GM12878 (cell line): ENCODE measurements at regions not wholly inside any gene's neighbourhood (a gene's known extent, or its start where the extent isn't known, plus 50 kb on each side); places are given as distances from the start of the nearest gene placed in this dataset.

Experiments
- CHD4 ChIP-seq: fragments of 200-600 bp; sonication (generic); IDR thresholded peaks from 2 replicates; pipeline ENCODE4 v1.6.1; 2016; ENCODE audit warnings: mild to moderate bottlenecking
- EGR1 ChIP-seq, 2 experiments: IDR thresholded peaks; 1 replicate in 1 of 2; 2 replicates in 1 of 2; pipeline ENCODE4 v1.6.1; 2011 to 2012; ENCODE audit warnings: low read depth in 2 of 2, low read length in 2 of 2, borderline replicate concordance in 1 of 2, mild to moderate bottlenecking in 1 of 2, moderate library complexity in 1 of 2
- MLLT1 ChIP-seq: fragments of 450-650 bp; IDR thresholded peaks from 2 replicates; pipeline ENCODE4 v1.6.1; 2016; ENCODE audit warnings: mild to moderate bottlenecking
- PML ChIP-seq: IDR thresholded peaks from 2 replicates; pipeline ENCODE4 v1.6.1; 2012; ENCODE audit warnings: low read length, inconsistent platforms
- POLR2AphosphoS5 ChIP-seq: IDR thresholded peaks from 2 replicates; pipeline ENCODE4 v1.6.1; 2011; ENCODE audit warnings: mild to moderate bottlenecking, low read length, inconsistent platforms
- SKIL ChIP-seq: fragments of 450-650 bp; IDR thresholded peaks from 2 replicates; pipeline ENCODE4 v1.6.1; 2017; ENCODE audit warnings: mild to moderate bottlenecking, low read depth, inconsistent platforms; ENCODE audit not compliant: poor library complexity, severe bottlenecking
- SMAD5 ChIP-seq: IDR thresholded peaks from 2 replicates; pipeline ENCODE4 v1.6.1; 2016; ENCODE audit warnings: antibody characterized with exemption, low read depth
- ZNF24 ChIP-seq: fragments of 450-650 bp; IDR thresholded peaks from 2 replicates; pipeline ENCODE4 v1.6.1; 2017; ENCODE audit warnings: antibody characterized with exemption, mild to moderate bottlenecking
- TF ChIP-seq, protein P1 (sequence below): fragments of 450-650 bp; IDR thresholded peaks from 2 replicates; pipeline ENCODE4 v1.6.1; 2017; ENCODE audit warnings: borderline replicate concordance

GRCh38 chr6:6798448-6798860, 209.9 kb downstream of the LY86 start (continued):
- TF ChIP-seq, protein P1, sequence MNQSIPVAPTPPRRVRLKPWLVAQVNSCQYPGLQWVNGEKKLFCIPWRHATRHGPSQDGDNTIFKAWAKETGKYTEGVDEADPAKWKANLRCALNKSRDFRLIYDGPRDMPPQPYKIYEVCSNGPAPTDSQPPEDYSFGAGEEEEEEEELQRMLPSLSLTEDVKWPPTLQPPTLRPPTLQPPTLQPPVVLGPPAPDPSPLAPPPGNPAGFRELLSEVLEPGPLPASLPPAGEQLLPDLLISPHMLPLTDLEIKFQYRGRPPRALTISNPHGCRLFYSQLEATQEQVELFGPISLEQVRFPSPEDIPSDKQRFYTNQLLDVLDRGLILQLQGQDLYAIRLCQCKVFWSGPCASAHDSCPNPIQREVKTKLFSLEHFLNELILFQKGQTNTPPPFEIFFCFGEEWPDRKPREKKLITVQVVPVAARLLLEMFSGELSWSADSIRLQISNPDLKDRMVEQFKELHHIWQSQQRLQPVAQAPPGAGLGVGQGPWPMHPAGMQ: no peak
- no peak for TF ChIP-seq MLLT1
- no peak for TF ChIP-seq POLR2AphosphoS5
- 0 out of 2 replicates have a peak, but pooled peaks have one; percentile 9 for TF ChIP-seq ZNF24
- peak; percentile 35 for TF ChIP-seq SKIL
- TF ChIP-seq SMAD5: no peak
- no peak for TF ChIP-seq EGR1 (IDR thresholded peaks at IDR 0.05; ENCODE audit: borderline replicate concordance in 1 of 2, low read depth in 2 of 2, low read length in 2 of 2)
- TF ChIP-seq PML: no peak
- no peak for TF ChIP-seq CHD4
